ENCODE measurements at regions not wholly inside any gene's neighbourhood (a gene's known extent, or its start where the extent isn't known, plus 50 kb on each side); places are given as distances from the start of the nearest gene placed in this dataset.

DNA sequence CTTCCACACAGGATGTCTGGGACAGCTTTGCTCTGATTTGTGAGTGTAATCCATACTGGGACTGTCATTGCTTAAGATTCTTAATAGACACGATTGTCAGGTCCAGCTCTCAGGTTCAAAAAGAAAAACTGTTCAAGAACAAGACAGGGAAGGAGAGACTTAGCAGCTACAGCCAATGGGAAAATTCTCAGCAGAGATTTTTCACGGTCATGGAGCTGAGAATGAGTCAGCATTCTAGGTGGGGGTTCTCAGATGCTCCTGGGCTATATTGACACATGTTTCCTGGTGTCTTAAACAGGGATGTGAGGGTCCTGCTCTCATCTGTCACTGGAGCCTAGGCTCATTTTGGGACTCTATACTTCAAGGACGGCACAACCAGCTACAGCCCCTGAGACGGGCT, 318.3 kb downstream of the RRAGC start:
- Mint-ChIP-seq H3K27ac (no peak overlapping the region), H3K9me3 (no peaks in the 10 kb centered on the region), H3K4me1 (ENCODE audit: low read depth) (no peaks in the 10 kb centered on the region), H3K4me3 (no peak overlapping the region), H3K36me3 (ENCODE audit: low read depth) (no peaks in the 10 kb centered on the region), H3K27me3 (ENCODE audit: insufficient read depth) (peaks cover 27% of the 10 kb centered on the region)
- no peak for DNase-seq (ENCODE audit: low spot score)
- intact Hi-C loops (cut with micrococcal nuclease) = no loop called here

- intact Hi-C loops (cut with micrococcal nuclease) = no loop called here
- H3K27me3 Mint-ChIP-seq (ENCODE audit: insufficient read depth) = peaks cover 25% of the 10 kb centered on the region
- H3K36me3 Mint-ChIP-seq (ENCODE audit: low read depth) = no peaks in the 10 kb centered on the region
- H3K9me3 Mint-ChIP-seq = no peaks in the 10 kb centered on the region
- H3K4me1 Mint-ChIP-seq (ENCODE audit: low read depth) = no peaks in the 10 kb centered on the region
- no peak for DNase-seq (ENCODE audit: low spot score)
- no peak overlapping the region for H3K4me3 Mint-ChIP-seq
- H3K27ac Mint-ChIP-seq = no peak overlapping the region
These were observed 319.6 kb downstream of the RRAGC start for GRCh38 chr1:38539931-38540330.

DNA sequence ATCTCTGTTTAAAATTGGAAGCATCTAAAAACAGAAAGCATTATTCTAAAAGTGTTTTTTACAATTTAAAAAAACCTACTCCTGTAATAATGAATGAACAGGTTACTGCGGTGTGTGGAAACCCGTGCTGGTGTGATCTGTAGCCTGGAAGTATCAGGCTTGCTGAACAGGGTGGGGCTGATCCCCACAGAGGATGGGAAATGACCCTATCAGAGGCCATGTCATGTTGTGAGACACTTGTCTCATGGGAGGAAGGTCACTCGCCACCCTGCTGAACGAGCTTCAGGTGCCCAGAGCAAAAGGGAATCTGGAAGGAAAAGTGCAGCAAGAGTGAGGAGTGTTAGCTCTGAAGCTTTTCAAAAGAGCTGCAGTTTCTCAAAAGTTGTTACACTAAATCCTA, 320.7 kb downstream of the RRAGC start:
- Mint-ChIP-seq H3K27ac (no peak overlapping the region), H3K27me3 (ENCODE audit: insufficient read depth) (peaks cover 25% of the 10 kb centered on the region), H3K36me3 (ENCODE audit: low read depth) (no peaks in the 10 kb centered on the region), H3K9me3 (no peaks in the 10 kb centered on the region), H3K4me1 (ENCODE audit: low read depth) (peaks cover 5% of the 10 kb centered on the region), H3K4me3 (no peak overlapping the region)
- no peak for DNase-seq (ENCODE audit: low spot score)
- intact Hi-C loops (cut with micrococcal nuclease) = no loop called here

- no peak overlapping the region for H3K27ac Mint-ChIP-seq
- no peak overlapping the region for H3K4me3 Mint-ChIP-seq
- peaks cover 9% of the 10 kb centered on the region for H3K4me1 Mint-ChIP-seq (ENCODE audit: low read depth)
- DNase-seq (ENCODE audit: low spot score) = no peak
- H3K9me3 Mint-ChIP-seq = no peaks in the 10 kb centered on the region
- H3K27me3 Mint-ChIP-seq (ENCODE audit: insufficient read depth) = peaks cover 21% of the 10 kb centered on the region
- no peaks in the 10 kb centered on the region for H3K36me3 Mint-ChIP-seq (ENCODE audit: low read depth)
- intact Hi-C loops (cut with micrococcal nuclease) = no loop called here
These were observed 323.5 kb downstream of the RRAGC start for GRCh38 chr1:38536089-38536488.

DNA sequence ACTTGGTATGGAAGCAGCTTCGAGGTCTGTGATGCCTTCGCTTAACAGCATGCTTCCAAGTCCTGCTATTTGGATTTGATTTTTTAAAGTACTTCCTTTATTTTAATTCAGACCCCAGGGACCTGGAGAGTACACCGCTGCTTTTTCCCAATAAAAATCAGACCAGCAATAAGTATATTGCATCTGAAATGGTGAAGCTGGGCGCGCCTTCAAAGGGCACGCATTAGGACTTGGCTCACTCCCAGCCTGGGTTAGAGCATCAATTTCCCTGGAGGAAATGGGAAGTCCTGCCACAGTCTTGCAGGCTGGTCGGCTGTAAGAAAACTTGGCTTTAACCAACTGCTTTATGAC, 325.1 kb downstream of the RRAGC start:
- Mint-ChIP-seq H3K27me3 (ENCODE audit: insufficient read depth) (peaks cover 12% of the 10 kb centered on the region), H3K4me1 (ENCODE audit: low read depth) (peaks cover 9% of the 10 kb centered on the region), H3K36me3 (ENCODE audit: low read depth) (peaks cover 2% of the 10 kb centered on the region), H3K9me3 (no peaks in the 10 kb centered on the region), H3K27ac (peak overlapping the region; percentile 59), H3K4me3 (no peak overlapping the region)
- intact Hi-C loops (cut with micrococcal nuclease) = loop anchor here (1.0 to 2.0 kb wide), 3 partner anchors 25 to 506 kb away; no protein-coding TSS in a partner anchor
- DNase-seq (ENCODE audit: low spot score) = no peak

DNA sequence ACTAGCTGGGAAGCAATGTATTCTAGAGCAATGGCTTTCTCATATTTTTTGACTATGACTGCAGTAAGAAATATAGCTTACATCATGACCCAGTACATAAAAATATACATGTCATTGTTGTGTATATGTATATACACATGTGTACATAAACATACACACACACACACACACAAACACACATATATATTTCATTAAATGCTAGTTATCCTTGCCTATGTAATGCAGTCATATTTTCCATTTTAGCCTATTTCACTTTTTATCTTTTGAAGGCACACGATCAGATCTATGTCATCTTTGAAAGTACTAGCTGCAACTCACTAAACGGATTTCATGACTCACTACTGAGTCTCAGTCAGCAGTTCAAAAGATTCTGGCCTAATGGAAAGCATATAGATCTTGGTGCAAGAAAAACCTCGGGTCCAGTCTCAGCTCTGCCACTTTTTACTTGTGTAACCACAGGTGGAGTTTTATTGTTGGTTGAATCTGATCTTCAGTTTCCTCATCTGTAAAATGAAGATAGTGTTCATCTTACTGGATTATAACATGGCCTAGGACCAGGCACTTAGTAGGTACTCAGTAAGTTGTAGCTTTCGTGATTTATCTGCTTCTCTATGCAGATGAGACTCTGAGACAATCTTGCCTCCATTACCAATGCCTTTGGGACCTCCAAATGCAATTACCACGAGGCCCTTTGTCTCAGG, 325.6 kb downstream of the RRAGC start:
- peaks cover 9% of the 10 kb centered on the region for H3K4me1 Mint-ChIP-seq (ENCODE audit: low read depth)
- intact Hi-C loops (cut with micrococcal nuclease) = loop anchor here (1.0 to 2.0 kb wide), 3 partner anchors 25 to 505 kb away; no protein-coding TSS in a partner anchor
- peaks cover 2% of the 10 kb centered on the region for H3K36me3 Mint-ChIP-seq (ENCODE audit: low read depth)
- peak overlapping the region; percentile 59 for H3K27ac Mint-ChIP-seq
- H3K27me3 Mint-ChIP-seq (ENCODE audit: insufficient read depth) = peaks cover 10% of the 10 kb centered on the region
- H3K9me3 Mint-ChIP-seq = no peaks in the 10 kb centered on the region
- H3K4me3 Mint-ChIP-seq = no peak overlapping the region
- no peak for DNase-seq (ENCODE audit: low spot score)

GRCh38 chr1:38530957-38531356, 328.6 kb downstream of the RRAGC start:
- intact Hi-C loops (cut with micrococcal nuclease) = no loop called here
- Mint-ChIP-seq H3K9me3 (peaks cover 4% of the 10 kb centered on the region), H3K4me1 (ENCODE audit: low read depth) (peaks cover 27% of the 10 kb centered on the region), H3K27ac (no peak overlapping the region), H3K27me3 (ENCODE audit: insufficient read depth) (no peaks in the 10 kb centered on the region), H3K36me3 (ENCODE audit: low read depth) (peaks cover 8% of the 10 kb centered on the region), H3K4me3 (no peak overlapping the region)
- DNase-seq (ENCODE audit: low spot score) = no peak

DNA sequence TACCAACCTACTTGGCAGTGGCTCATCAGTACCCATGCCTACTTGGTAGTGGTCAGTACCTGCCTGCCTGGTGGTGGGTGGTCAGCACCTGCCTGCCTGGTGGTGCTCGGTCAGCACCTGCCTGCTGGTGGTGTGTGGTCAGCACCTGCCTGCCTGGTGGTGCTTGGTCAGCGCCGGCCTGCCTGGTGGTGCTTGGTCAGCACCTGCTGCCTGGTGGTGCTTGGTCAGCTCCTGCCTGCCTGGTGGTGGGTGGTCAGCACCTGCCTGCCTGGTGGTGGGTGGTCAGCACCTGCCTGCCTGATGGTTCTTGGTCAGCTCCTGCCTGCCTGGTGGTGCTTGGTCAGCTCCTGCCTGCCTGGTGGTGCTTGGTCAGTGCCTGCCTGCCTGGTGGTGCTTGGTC, 329.6 kb downstream of the RRAGC start:
- H3K27me3 Mint-ChIP-seq (ENCODE audit: insufficient read depth) = no peaks in the 10 kb centered on the region
- H3K9me3 Mint-ChIP-seq = peaks cover 4% of the 10 kb centered on the region
- H3K4me3 Mint-ChIP-seq = no peak overlapping the region
- intact Hi-C loops (cut with micrococcal nuclease) = no loop called here
- H3K4me1 Mint-ChIP-seq (ENCODE audit: low read depth) = peaks cover 27% of the 10 kb centered on the region
- DNase-seq (ENCODE audit: low spot score) = no peak
- peaks cover 8% of the 10 kb centered on the region for H3K36me3 Mint-ChIP-seq (ENCODE audit: low read depth)
- H3K27ac Mint-ChIP-seq = no peak overlapping the region

DNA sequence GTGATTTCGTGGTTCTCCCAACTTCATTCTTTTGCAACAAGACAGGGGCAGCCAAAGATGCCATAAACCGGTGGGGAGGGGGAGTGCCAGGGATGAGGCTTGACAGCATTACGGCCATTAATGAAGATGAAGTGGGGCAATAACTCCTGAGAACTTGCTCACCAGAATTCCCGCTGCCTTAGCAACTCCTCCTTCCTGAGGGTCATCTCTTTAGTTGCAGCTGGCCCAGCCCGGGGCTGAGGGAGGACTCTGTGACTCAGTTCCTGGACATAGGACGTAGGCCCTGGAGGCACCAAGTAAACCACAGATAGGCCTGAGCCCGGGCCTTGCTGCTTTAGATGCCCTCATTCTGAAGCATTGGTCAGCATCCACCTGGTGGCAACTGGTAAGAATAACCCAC, 330.2 kb downstream of the RRAGC start:
- DNase-seq (ENCODE audit: low spot score) = no peak
- no peak overlapping the region for H3K27ac Mint-ChIP-seq
- H3K4me3 Mint-ChIP-seq = no peak overlapping the region
- H3K36me3 Mint-ChIP-seq (ENCODE audit: low read depth) = peaks cover 8% of the 10 kb centered on the region
- H3K9me3 Mint-ChIP-seq = peaks cover 4% of the 10 kb centered on the region
- H3K4me1 Mint-ChIP-seq (ENCODE audit: low read depth) = peaks cover 27% of the 10 kb centered on the region
- intact Hi-C loops (cut with micrococcal nuclease) = no loop called here
- peaks cover under 1% of the 10 kb centered on the region for H3K27me3 Mint-ChIP-seq (ENCODE audit: insufficient read depth)

GRCh38 chr1:38528623-38529022, 330.9 kb downstream of the RRAGC start:
- DNase-seq (ENCODE audit: low spot score) = no peak
- Mint-ChIP-seq H3K4me1 (ENCODE audit: low read depth) (peaks cover 20% of the 10 kb centered on the region), H3K36me3 (ENCODE audit: low read depth) (peaks cover 8% of the 10 kb centered on the region), H3K27ac (peak overlapping the region; percentile 59), H3K9me3 (peaks cover 4% of the 10 kb centered on the region), H3K4me3 (no peak overlapping the region), H3K27me3 (ENCODE audit: insufficient read depth) (peaks cover 3% of the 10 kb centered on the region)
- intact Hi-C loops (cut with micrococcal nuclease) = no loop called here

DNA sequence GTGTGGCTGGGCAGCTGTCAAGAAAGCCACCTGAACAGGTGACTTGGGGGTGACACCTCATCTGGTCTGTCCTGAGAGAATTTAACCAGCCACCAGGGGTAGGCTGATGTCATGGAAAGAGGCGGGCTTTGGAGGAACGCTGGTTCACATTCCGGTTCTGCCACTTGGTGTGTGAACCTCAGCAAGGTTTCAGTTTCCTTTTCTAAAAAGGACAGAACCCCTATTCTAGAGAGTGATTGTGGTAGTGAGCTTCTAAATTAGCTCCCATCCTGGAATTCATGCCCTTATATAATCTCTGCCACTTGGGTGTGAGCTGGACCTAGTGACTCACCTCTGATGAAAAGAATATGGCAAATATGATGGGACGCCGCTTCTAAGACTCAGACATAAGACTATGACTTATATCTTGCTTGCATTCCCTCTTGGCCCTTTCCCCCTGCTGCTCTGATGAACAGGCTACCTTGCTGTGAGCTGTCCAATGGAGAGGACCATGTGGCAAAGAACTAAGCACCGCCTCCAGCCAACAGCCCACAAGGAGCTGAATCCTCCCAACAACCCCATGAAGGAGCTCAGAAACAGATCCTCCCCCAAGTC, 332.1 kb downstream of the RRAGC start:
- peaks cover 4% of the 10 kb centered on the region for H3K9me3 Mint-ChIP-seq
- H3K36me3 Mint-ChIP-seq (ENCODE audit: low read depth) = peaks cover 8% of the 10 kb centered on the region
- peaks cover 9% of the 10 kb centered on the region for H3K27me3 Mint-ChIP-seq (ENCODE audit: insufficient read depth)
- peaks cover 18% of the 10 kb centered on the region for H3K4me1 Mint-ChIP-seq (ENCODE audit: low read depth)
- peak; percentile 71 for DNase-seq (ENCODE audit: low spot score)
- intact Hi-C loops (cut with micrococcal nuclease) = loop anchor here (1.0 kb wide), 2 partner anchors 32 to 497 kb away; no protein-coding TSS in a partner anchor
- peak overlapping the region; percentile 13 for H3K4me3 Mint-ChIP-seq
- H3K27ac Mint-ChIP-seq = peak overlapping the region; percentile 54

DNA sequence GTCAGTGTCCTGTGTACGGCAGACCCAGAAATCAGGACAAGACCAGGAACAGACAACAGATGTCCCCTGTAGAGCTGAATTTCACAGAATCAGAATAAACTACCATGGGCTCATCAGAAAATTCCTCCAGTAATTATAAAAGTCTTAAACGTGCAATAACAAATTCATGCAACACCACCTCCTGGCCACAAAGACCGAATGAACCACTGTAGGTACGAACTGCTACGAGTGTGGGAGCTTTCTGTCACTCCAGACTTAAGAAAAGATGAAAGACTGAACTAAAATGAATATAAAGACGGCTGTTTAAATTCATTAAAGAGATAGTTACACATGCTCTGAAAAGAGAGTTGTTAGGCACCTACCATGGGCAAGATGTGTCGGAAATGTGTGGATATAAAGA, 333.5 kb downstream of the RRAGC start:
- H3K4me3 Mint-ChIP-seq = no peak overlapping the region
- H3K4me1 Mint-ChIP-seq (ENCODE audit: low read depth) = peaks cover 18% of the 10 kb centered on the region
- no peak overlapping the region for H3K27ac Mint-ChIP-seq
- intact Hi-C loops (cut with micrococcal nuclease) = no loop called here
- H3K27me3 Mint-ChIP-seq (ENCODE audit: insufficient read depth) = peaks cover 11% of the 10 kb centered on the region
- peaks cover 8% of the 10 kb centered on the region for H3K36me3 Mint-ChIP-seq (ENCODE audit: low read depth)
- peaks cover 4% of the 10 kb centered on the region for H3K9me3 Mint-ChIP-seq
- no peak for DNase-seq (ENCODE audit: low spot score)

GRCh38 chr1:38525343-38526043, 334.1 kb downstream of the RRAGC start:
- Mint-ChIP-seq H3K4me3 (no peak overlapping the region), H3K27me3 (ENCODE audit: insufficient read depth) (peaks cover 12% of the 10 kb centered on the region), H3K36me3 (ENCODE audit: low read depth) (peaks cover 8% of the 10 kb centered on the region), H3K9me3 (peaks cover 4% of the 10 kb centered on the region), H3K27ac (no peak overlapping the region), H3K4me1 (ENCODE audit: low read depth) (peaks cover 18% of the 10 kb centered on the region)
- intact Hi-C loops (cut with micrococcal nuclease) = no loop called here
- DNase-seq (ENCODE audit: low spot score) = no peak
